WI38 (cell line): ENCODE measurements at regions not wholly inside any gene's neighbourhood (a gene's known extent, or its start where the extent isn't known, plus 50 kb on each side); places are given as distances from the start of the nearest gene placed in this dataset.

Experiments used
- H3K4me3 ChIP-seq: 2 replicates; pipeline ENCODE4 v1.5.1; 2011; ENCODE audit warnings: low read depth, mild to moderate bottlenecking, control low read depth, low read length
- CTCF ChIP-seq: IDR thresholded peaks from 2 replicates; pipeline ENCODE4 v1.5.1; 2012; ENCODE audit warnings: low read depth, mild to moderate bottlenecking, control low read depth, low read length

- no peak for TF ChIP-seq CTCF
- no peak overlapping the region for H3K4me3 ChIP-seq
Measured at GRCh38 chr7:17181482-17181881, 117.0 kb upstream of the AHR start.

DNA sequence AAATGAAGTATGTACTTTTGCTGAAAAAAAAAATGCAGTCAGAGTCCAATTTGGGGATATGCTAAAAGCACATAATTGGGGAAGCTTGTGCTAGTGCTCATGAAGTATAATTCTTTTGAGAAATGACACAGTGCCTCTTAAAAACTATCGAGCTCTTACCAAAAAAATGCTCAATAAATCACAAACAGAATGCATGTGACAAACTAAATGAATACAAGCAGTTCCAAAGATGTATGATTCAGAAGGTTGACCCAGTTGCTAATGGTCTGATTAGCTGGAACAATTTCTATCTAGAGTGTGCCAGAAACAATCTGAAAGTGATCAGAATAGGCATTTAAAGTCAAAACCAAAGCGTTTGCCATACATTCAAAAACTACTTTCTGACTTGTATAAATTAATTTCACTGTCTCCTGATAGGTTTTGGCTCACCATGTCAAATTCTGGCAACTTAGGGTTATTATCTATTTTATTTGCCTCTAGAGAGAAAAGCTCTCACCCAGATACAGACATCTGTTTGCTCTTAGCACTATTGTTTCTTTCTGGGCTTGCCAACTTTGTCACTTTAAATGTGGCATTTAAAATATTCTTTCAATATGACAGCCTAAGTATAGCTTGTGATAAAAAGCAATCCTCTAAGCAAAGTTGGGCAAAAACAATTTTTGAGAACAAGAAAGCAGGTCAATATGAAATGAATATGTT lies 114.7 kb upstream of the AHR start:
- H3K4me3 ChIP-seq, result no peak overlapping the region
- TF ChIP-seq CTCF, result no peak

DNA sequence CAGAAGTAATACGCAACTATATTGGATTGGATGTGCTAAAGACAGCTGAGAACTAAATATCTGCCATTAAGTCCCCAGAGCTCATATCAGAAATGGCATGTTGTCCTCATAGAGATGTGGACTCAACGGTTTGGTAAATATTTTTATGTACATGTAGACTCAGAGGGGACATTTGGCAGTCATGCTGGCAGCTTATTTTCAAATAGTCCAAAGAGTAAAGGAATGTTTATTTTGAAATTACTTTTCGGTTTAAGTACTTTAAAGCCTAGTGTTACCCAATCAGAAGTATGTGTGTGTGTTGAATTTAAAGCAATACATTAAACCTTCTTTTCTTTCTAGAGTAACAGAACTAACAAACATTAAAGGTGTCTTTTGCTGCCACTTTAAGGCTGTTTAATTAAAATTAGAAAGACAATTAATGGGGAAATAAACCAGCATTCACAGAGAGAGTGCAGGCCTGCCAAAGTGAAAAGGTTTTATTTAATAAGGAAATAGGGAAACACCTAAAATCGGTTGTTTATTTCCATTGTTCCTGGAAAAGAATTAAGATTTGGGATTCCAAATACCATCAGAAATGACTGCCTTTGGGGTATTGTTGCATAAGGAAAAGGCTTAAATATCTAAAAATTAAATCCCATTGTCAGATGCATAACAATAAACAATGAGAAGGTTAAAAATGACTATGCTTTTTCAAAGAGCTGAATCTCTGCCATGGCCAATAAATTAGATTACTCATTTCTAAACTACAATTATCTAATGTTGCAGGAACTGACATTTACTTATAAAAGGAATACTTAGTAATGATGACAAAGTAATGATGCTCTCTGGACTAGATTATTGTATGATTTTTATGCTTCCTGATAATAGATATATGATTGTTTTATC lies 113.4 kb upstream of the AHR start:
- no peak overlapping the region for H3K4me3 ChIP-seq
- TF ChIP-seq CTCF, result no peak

DNA sequence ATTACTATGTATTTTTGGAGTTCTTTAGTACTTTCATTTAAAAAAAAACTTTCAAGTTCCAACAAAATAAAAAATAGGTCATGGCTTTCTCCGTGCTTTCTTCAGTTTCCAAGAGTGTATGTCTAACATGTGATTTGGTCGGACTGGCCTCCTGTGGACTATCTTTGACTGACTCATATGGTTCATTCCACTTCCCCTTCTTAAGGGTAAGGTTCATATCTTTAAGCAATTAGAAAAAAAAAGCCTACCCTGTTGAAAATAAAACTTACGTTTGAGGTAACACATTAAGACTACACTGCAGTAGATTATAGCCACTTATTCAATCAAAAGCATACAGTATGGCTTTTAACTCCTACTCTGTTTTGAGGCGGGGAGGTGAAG lies 112.8 kb upstream of the AHR start:
- TF ChIP-seq CTCF, result no peak
- no peak overlapping the region for H3K4me3 ChIP-seq

GRCh38 chr7:17186745-17187530 lies 111.5 kb upstream of the AHR start:
- no peak overlapping the region for H3K4me3 ChIP-seq
- no peak for TF ChIP-seq CTCF

DNA sequence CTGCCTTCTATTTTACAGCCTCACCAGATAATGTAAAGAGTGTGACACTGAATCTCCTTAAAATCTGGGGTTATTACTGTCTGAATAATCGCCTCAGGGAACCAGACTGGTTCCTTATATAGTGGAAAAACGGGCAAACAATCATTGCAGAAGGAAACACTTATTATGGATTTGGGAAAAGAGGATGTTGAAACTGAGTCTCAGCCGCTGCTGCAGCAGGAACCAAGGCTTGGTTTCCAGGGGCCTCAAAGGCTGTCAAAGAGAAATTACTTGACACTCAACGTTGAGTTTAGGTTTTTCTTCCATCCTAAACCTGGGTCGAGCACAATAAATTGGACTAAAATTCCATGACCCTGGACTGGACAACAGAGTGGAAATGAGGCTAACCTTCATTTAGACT lies 103.8 kb upstream of the AHR start:
- no peak overlapping the region for H3K4me3 ChIP-seq
- TF ChIP-seq CTCF, result no peak
